ENCODE measurements at regions not wholly inside any gene's neighbourhood (a gene's known extent, or its start where the extent isn't known, plus 50 kb on each side); places are given as distances from the start of the nearest gene placed in this dataset.
"Not testable (repeated sequence)": the region's sequence is repeated elsewhere in the genome, so short reads cannot be mapped to it uniquely, and the experiment has no call there.

GRCh38 chr18:22739061-22739642, 194.0 kb upstream of the RBBP8 start:
- DNase-seq (ENCODE audit: low read depth) = no peak

GRCh38 chr18:22739789-22740188, 193.3 kb upstream of the RBBP8 start:
- DNase-seq (ENCODE audit: low read depth) = no peak

- DNase-seq (ENCODE audit: low read depth) = no peak
These were observed 191.8 kb upstream of the RBBP8 start for GRCh38 chr18:22741318-22741717.

GRCh38 chr18:22742409-22742808, 190.7 kb upstream of the RBBP8 start:
- DNase-seq (ENCODE audit: low read depth) = no peak

- DNase-seq (ENCODE audit: low read depth) = no peak
These were observed 187.2 kb upstream of the RBBP8 start for GRCh38 chr18:22745966-22746365.

GRCh38 chr18:22752014-22752413, 181.1 kb upstream of the RBBP8 start:
- DNase-seq (ENCODE audit: low read depth) = no peak

- no peak for DNase-seq (ENCODE audit: low read depth)
These were observed 179.8 kb upstream of the RBBP8 start for GRCh38 chr18:22753130-22753831.

- DNase-seq (ENCODE audit: low read depth) = not testable (repeated sequence)
These were observed 169.1 kb upstream of the RBBP8 start for GRCh38 chr18:22764005-22764404.

GRCh38 chr18:22765896-22766295, 167.2 kb upstream of the RBBP8 start:
- no peak for DNase-seq (ENCODE audit: low read depth)

GRCh38 chr18:22767653-22768052, 165.5 kb upstream of the RBBP8 start:
- DNase-seq (ENCODE audit: low read depth) = no peak

GRCh38 chr18:22773944-22774343, 159.2 kb upstream of the RBBP8 start:
- no peak for DNase-seq (ENCODE audit: low read depth)

- no peak for DNase-seq (ENCODE audit: low read depth)
These were observed 154.1 kb upstream of the RBBP8 start for GRCh38 chr18:22778996-22779395.

- no peak for DNase-seq (ENCODE audit: low read depth)
These were observed 149.9 kb upstream of the RBBP8 start for GRCh38 chr18:22783245-22783644.

GRCh38 chr18:22783662-22784076, 149.5 kb upstream of the RBBP8 start:
- no peak for DNase-seq (ENCODE audit: low read depth)

GRCh38 chr18:22789052-22789451, 144.1 kb upstream of the RBBP8 start:
- DNase-seq (ENCODE audit: low read depth) = no peak

GRCh38 chr18:22789600-22789999, 143.5 kb upstream of the RBBP8 start:
- no peak for DNase-seq (ENCODE audit: low read depth)

- no peak for DNase-seq (ENCODE audit: low read depth)
These were observed 142.4 kb upstream of the RBBP8 start for GRCh38 chr18:22790545-22791309.

- no peak for DNase-seq (ENCODE audit: low read depth)
These were observed 141.9 kb upstream of the RBBP8 start for GRCh38 chr18:22791310-22791610.

- no peak for DNase-seq (ENCODE audit: low read depth)
These were observed 137.0 kb upstream of the RBBP8 start for GRCh38 chr18:22796113-22796512.

- DNase-seq (ENCODE audit: low read depth) = no peak
These were observed 132.6 kb upstream of the RBBP8 start for GRCh38 chr18:22800551-22800951.

GRCh38 chr18:22813648-22814328, 119.3 kb upstream of the RBBP8 start:
- no peak for DNase-seq (ENCODE audit: low read depth)

- DNase-seq (ENCODE audit: low read depth) = no peak
These were observed 118.8 kb upstream of the RBBP8 start for GRCh38 chr18:22814329-22814703.
